ENCODE measurements at regions not wholly inside any gene's neighbourhood (a gene's known extent, or its start where the extent isn't known, plus 50 kb on each side); places are given as distances from the start of the nearest gene placed in this dataset.

GRCh38 chr10:65314253-65314652 lies 1611.6 kb upstream of the LRRTM3 start:
- Mint-ChIP-seq H3K4me3 (ENCODE audit: unreplicated experiment) (no peak overlapping the region), H3K27me3 (ENCODE audit: insufficient read depth, unreplicated experiment) (no peaks in the 10 kb centered on the region), H3K4me1 (ENCODE audit: insufficient read depth, unreplicated experiment) (peaks cover 2% of the 10 kb centered on the region), H3K36me3 (ENCODE audit: insufficient read depth, unreplicated experiment) (peaks cover 6% of the 10 kb centered on the region), H3K9me3 (ENCODE audit: unreplicated experiment) (no peaks in the 10 kb centered on the region), H3K27ac (ENCODE audit: low read depth, unreplicated experiment) (no peak overlapping the region)
- no peak for TF ChIP-seq CTCF (IDR thresholded peaks at IDR 0.05; ENCODE audit: unreplicated experiment)
- no TSS peak for BruUV-seq (replicated peaks)
- ChIA-PET CTCF (no interaction called here), POLR2A (interaction anchor here (0.8 kb wide), 1 partner anchor 15 kb away, joined by 3 read pairs; no protein-coding TSS in a partner anchor)
- no peak for DNase-seq (ENCODE audit: unreplicated experiment)
- intact Hi-C loops (cut with micrococcal nuclease), result no loop called here

- H3K4me3 Mint-ChIP-seq (ENCODE audit: unreplicated experiment), result no peak overlapping the region
Measured at GRCh38 chr10:65319493-65319892, 1606.3 kb upstream of the LRRTM3 start.

GRCh38 chr10:65320236-65321026 lies 1605.4 kb upstream of the LRRTM3 start:
- BruUV-seq (replicated peaks), result no TSS peak
- no peak for TF ChIP-seq CTCF (IDR thresholded peaks at IDR 0.05; ENCODE audit: unreplicated experiment)
- POLR2A ChIA-PET, result interaction anchor here (0.6 kb wide), 1 partner anchor 692 kb away, joined by 4 read pairs; no protein-coding TSS in a partner anchor
- intact Hi-C loops (cut with micrococcal nuclease), result no loop called here
- Mint-ChIP-seq H3K9me3 (ENCODE audit: unreplicated experiment) (no peaks in the 10 kb centered on the region), H3K36me3 (ENCODE audit: insufficient read depth, unreplicated experiment) (peaks cover 6% of the 10 kb centered on the region), H3K27me3 (ENCODE audit: insufficient read depth, unreplicated experiment) (no peaks in the 10 kb centered on the region), H3K4me3 (ENCODE audit: unreplicated experiment) (no peak overlapping the region), H3K27ac (ENCODE audit: low read depth, unreplicated experiment) (no peak overlapping the region), H3K4me1 (ENCODE audit: insufficient read depth, unreplicated experiment) (peaks cover 9% of the 10 kb centered on the region)
- CTCF ChIA-PET, result interaction anchor here (0.6 kb wide), 2 partner anchors 367 to 795 kb away, joined by 3 read pairs; no protein-coding TSS in a partner anchor
- no peak for DNase-seq (ENCODE audit: unreplicated experiment)

More at GRCh38 chr10:65319493-65319892, 1606.3 kb upstream of the LRRTM3 start:
- CTCF ChIA-PET, result no interaction called here
- intact Hi-C loops (cut with micrococcal nuclease), result no loop called here
- no TSS peak for BruUV-seq (replicated peaks)
- H3K27ac Mint-ChIP-seq (ENCODE audit: low read depth, unreplicated experiment), result no peak overlapping the region
- H3K9me3 Mint-ChIP-seq (ENCODE audit: unreplicated experiment), result no peaks in the 10 kb centered on the region
- no peak for DNase-seq (ENCODE audit: unreplicated experiment)
- POLR2A ChIA-PET, result no interaction called here
- TF ChIP-seq CTCF (IDR thresholded peaks at IDR 0.05; ENCODE audit: unreplicated experiment), result no peak
- H3K27me3 Mint-ChIP-seq (ENCODE audit: insufficient read depth, unreplicated experiment), result no peaks in the 10 kb centered on the region
- H3K36me3 Mint-ChIP-seq (ENCODE audit: insufficient read depth, unreplicated experiment), result peaks cover 7% of the 10 kb centered on the region
- peaks cover 9% of the 10 kb centered on the region for H3K4me1 Mint-ChIP-seq (ENCODE audit: insufficient read depth, unreplicated experiment)

GRCh38 chr10:65323802-65324201 lies 1602.0 kb upstream of the LRRTM3 start:
- no peaks in the 10 kb centered on the region for H3K27me3 Mint-ChIP-seq (ENCODE audit: insufficient read depth, unreplicated experiment)
- no peaks in the 10 kb centered on the region for H3K9me3 Mint-ChIP-seq (ENCODE audit: unreplicated experiment)
- ChIA-PET CTCF (interaction anchor here (1.8 kb wide), 1 partner anchor 8 kb away, joined by 7 read pairs; no protein-coding TSS in a partner anchor), POLR2A (no interaction called here)
- no peak for TF ChIP-seq CTCF (IDR thresholded peaks at IDR 0.05; ENCODE audit: unreplicated experiment)
- no peak overlapping the region for H3K4me3 Mint-ChIP-seq (ENCODE audit: unreplicated experiment)
- BruUV-seq (replicated peaks), result no TSS peak
- DNase-seq (ENCODE audit: unreplicated experiment), result no peak
- peaks cover 6% of the 10 kb centered on the region for H3K36me3 Mint-ChIP-seq (ENCODE audit: insufficient read depth, unreplicated experiment)
- H3K27ac Mint-ChIP-seq (ENCODE audit: low read depth, unreplicated experiment), result no peak overlapping the region
- peaks cover 9% of the 10 kb centered on the region for H3K4me1 Mint-ChIP-seq (ENCODE audit: insufficient read depth, unreplicated experiment)
- intact Hi-C loops (cut with micrococcal nuclease), result no loop called here

Measured in MCF 10A (cell line).